ENCODE measurements at regions not wholly inside any gene's neighbourhood (a gene's known extent, or its start where the extent isn't known, plus 50 kb on each side); places are given as distances from the start of the nearest gene placed in this dataset.

DNA sequence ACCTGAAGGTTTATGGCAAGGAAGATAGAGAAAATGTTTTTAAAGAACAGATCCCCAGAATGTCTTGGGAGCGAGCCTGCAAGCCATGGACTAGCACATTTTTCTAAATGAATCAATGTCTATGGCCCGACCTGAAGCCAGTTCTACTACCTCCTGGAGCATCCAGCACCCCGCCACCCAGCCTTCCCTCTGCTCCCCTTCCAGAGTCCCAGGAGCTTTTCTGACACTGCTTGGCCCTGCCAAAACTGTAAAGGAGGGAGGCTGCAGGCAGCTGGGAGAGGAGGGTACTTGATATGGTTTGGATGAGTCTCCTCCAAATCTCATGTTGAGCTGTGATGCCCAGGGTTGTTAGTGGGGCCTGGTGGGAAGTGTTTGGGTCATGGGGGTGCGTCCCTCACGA lies 95.5 kb upstream of the FZD10 start:
- TF ChIP-seq, protein P1, sequence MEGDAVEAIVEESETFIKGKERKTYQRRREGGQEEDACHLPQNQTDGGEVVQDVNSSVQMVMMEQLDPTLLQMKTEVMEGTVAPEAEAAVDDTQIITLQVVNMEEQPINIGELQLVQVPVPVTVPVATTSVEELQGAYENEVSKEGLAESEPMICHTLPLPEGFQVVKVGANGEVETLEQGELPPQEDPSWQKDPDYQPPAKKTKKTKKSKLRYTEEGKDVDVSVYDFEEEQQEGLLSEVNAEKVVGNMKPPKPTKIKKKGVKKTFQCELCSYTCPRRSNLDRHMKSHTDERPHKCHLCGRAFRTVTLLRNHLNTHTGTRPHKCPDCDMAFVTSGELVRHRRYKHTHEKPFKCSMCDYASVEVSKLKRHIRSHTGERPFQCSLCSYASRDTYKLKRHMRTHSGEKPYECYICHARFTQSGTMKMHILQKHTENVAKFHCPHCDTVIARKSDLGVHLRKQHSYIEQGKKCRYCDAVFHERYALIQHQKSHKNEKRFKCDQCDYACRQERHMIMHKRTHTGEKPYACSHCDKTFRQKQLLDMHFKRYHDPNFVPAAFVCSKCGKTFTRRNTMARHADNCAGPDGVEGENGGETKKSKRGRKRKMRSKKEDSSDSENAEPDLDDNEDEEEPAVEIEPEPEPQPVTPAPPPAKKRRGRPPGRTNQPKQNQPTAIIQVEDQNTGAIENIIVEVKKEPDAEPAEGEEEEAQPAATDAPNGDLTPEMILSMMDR (IDR thresholded peaks at IDR 0.05; ENCODE audit: low read depth, low read length, missing control alignments): no peak
- DNase-seq (ENCODE audit: low read depth): no peak
- H3K4me3 ChIP-seq (ENCODE audit: low read depth, low read length): no peak overlapping the region
- in situ Hi-C loops (cut with HindIII; ENCODE audit: low sequenced_read_pairs): no loop called here

GRCh38 chr12:130068741-130069140 lies 93.5 kb upstream of the FZD10 start:
- no peak for DNase-seq (ENCODE audit: low read depth)
- TF ChIP-seq, protein P1 (IDR thresholded peaks at IDR 0.05; ENCODE audit: low read depth, low read length, missing control alignments): no peak
- in situ Hi-C loops (cut with HindIII; ENCODE audit: low sequenced_read_pairs): no loop called here
- no peak overlapping the region for H3K4me3 ChIP-seq (ENCODE audit: low read depth, low read length)

- DNase-seq (ENCODE audit: low read depth): no peak
- H3K4me3 ChIP-seq (ENCODE audit: low read depth, low read length): no peak overlapping the region
- TF ChIP-seq, protein P1 (IDR thresholded peaks at IDR 0.05; ENCODE audit: low read depth, low read length, missing control alignments): no peak
- in situ Hi-C loops (cut with HindIII; ENCODE audit: low sequenced_read_pairs): no loop called here
Measured at GRCh38 chr12:130070126-130070611, 92.1 kb upstream of the FZD10 start.

GRCh38 chr12:130073721-130074120 lies 88.5 kb upstream of the FZD10 start:
- in situ Hi-C loops (cut with HindIII; ENCODE audit: low sequenced_read_pairs): no loop called here
- TF ChIP-seq, protein P1 (IDR thresholded peaks at IDR 0.05; ENCODE audit: low read depth, low read length, missing control alignments): no peak
- DNase-seq (ENCODE audit: low read depth): no peak
- H3K4me3 ChIP-seq (ENCODE audit: low read depth, low read length): no peak overlapping the region

DNA sequence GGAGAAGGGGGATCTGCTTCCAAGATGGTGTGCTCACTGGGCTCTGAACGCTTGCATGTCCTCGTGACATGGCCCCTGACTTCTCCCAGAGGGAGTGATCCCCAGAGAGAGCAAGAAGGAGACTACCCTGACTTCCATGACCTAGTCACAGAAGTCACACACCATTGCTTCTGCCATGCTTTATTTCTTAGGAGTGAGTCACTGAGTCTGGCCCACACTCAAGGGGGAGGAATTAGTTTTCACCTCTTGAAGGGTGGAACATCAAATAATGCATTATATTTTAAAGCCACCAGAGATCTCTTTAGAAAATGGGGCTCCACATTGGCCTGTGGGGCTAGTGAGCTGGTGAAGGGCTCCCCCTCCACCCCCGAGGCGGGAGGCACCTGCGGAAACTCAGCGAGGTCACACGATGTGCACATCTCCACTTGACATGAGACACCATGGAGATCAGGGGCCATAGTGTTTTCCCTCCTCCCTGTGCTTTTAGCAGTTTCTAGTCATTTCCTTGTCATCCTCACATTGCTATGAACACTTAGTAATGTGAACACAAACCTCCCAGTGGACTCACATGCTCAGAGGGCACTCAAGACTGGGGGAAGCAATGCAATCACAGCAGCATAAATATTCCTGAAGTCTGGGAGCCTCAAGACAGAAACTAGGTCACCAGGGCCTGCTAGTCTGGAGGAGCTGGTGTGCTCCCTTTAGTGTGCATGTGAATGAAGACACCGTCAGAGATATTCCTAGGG lies 87.4 kb upstream of the FZD10 start:
- in situ Hi-C loops (cut with HindIII; ENCODE audit: low sequenced_read_pairs): no loop called here
- no peak for DNase-seq (ENCODE audit: low read depth)
- H3K4me3 ChIP-seq (ENCODE audit: low read depth, low read length): no peak overlapping the region
- TF ChIP-seq, protein P1 (IDR thresholded peaks at IDR 0.05; ENCODE audit: low read depth, low read length, missing control alignments): no peak

- TF ChIP-seq, protein P1 (IDR thresholded peaks at IDR 0.05; ENCODE audit: low read depth, low read length, missing control alignments): no peak
- in situ Hi-C loops (cut with HindIII; ENCODE audit: low sequenced_read_pairs): no loop called here
- no peak overlapping the region for H3K4me3 ChIP-seq (ENCODE audit: low read depth, low read length)
Measured at GRCh38 chr12:130075497-130076076, 86.7 kb upstream of the FZD10 start.

More at GRCh38 chr12:130075497-130076076, 86.7 kb upstream of the FZD10 start:
- DNase-seq (ENCODE audit: low read depth): no peak

Data from astrocyte of the cerebellum (primary cell).